GM10266 (cell line): ENCODE measurements at regions not wholly inside any gene's neighbourhood (a gene's known extent, or its start where the extent isn't known, plus 50 kb on each side); places are given as distances from the start of the nearest gene placed in this dataset.
A peak's percentile ranks its signal among the peaks of the same experiment; 100 is the strongest.

Experiments
- DNase-seq: peaks from one replicate; pipeline ENCODE4 v3.0.0; 2012; ENCODE audit errors: extremely low spot score
- TF ChIP-seq, protein P1 (sequence below): IDR thresholded peaks from 2 replicates; pipeline ENCODE4 v1.5.1; 2012; ENCODE audit warnings: mild to moderate bottlenecking, low read depth; ENCODE audit not compliant: control insufficient read depth, insufficient read depth; ENCODE audit errors: missing control alignments

GRCh38 chr13:75102001-75102716 lies 379.8 kb downstream of the TBC1D4 start:
- TF ChIP-seq, protein P1, sequence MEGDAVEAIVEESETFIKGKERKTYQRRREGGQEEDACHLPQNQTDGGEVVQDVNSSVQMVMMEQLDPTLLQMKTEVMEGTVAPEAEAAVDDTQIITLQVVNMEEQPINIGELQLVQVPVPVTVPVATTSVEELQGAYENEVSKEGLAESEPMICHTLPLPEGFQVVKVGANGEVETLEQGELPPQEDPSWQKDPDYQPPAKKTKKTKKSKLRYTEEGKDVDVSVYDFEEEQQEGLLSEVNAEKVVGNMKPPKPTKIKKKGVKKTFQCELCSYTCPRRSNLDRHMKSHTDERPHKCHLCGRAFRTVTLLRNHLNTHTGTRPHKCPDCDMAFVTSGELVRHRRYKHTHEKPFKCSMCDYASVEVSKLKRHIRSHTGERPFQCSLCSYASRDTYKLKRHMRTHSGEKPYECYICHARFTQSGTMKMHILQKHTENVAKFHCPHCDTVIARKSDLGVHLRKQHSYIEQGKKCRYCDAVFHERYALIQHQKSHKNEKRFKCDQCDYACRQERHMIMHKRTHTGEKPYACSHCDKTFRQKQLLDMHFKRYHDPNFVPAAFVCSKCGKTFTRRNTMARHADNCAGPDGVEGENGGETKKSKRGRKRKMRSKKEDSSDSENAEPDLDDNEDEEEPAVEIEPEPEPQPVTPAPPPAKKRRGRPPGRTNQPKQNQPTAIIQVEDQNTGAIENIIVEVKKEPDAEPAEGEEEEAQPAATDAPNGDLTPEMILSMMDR = no peak
- DNase-seq = no peak

GRCh38 chr13:75101348-75101747 lies 380.6 kb downstream of the TBC1D4 start:
- TF ChIP-seq, protein P1 = no peak
- DNase-seq = no peak

GRCh38 chr13:75092143-75092542 lies 389.8 kb downstream of the TBC1D4 start:
- TF ChIP-seq, protein P1 = no peak
- DNase-seq = no peak

GRCh38 chr13:75091718-75092117 lies 390.3 kb downstream of the TBC1D4 start:
- DNase-seq = peak; percentile 6
- TF ChIP-seq, protein P1 = no peak

GRCh38 chr13:75090872-75091615 lies 390.9 kb downstream of the TBC1D4 start:
- no peak for DNase-seq
- TF ChIP-seq, protein P1 = no peak

- TF ChIP-seq, protein P1 = no peak
- no peak for DNase-seq
These were observed 393.1 kb downstream of the TBC1D4 start for GRCh38 chr13:75088915-75089314.

DNA sequence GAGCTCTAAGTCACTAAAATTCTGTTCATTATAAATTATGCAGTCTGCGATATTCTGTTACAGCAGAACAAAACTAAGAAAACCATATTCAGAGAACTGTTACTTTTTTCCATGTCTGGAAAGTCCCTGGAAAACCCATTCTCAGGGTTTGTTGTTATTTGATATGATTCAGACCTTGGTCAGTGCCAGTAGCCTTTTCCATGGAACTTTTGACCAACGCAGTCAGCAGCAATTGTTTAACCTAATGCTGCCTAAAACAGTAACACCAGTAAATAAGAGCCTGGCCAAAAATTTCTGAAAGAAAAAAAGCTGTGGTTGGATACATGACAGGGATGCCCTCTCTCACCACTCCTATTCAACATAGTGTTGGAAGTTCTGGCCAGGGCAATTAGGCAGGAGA lies 402.7 kb downstream of the TBC1D4 start:
- no peak for DNase-seq
- TF ChIP-seq, protein P1 = no peak
